BLaER1 (cell line): ENCODE measurements at regions not wholly inside any gene's neighbourhood (a gene's known extent, or its start where the extent isn't known, plus 50 kb on each side); places are given as distances from the start of the nearest gene placed in this dataset.

Experiments
- H3K27ac ChIP-seq: shearing (Covaris generic); formaldehyde crosslinking; 2 replicates; pipeline ENCODE4 v1.8.1; 2022
- H3K27me3 ChIP-seq: shearing (Covaris generic); formaldehyde crosslinking; 2 replicates; pipeline ENCODE4 v1.8.1; 2022
- H3K36me3 ChIP-seq: shearing (Covaris generic); formaldehyde crosslinking; 2 replicates; pipeline ENCODE4 v1.8.1; 2022
- H3K4me1 ChIP-seq: shearing (Covaris generic); formaldehyde crosslinking; 2 replicates; pipeline ENCODE4 v1.8.1; 2022
- H3K4me2 ChIP-seq: shearing (Covaris generic); formaldehyde crosslinking; 2 replicates; pipeline ENCODE4 v1.8.1; 2022
- H3K4me3 ChIP-seq: shearing (Covaris generic); formaldehyde crosslinking; 2 replicates; pipeline ENCODE4 v1.8.1; 2022
- H3K9ac ChIP-seq: shearing (Covaris generic); formaldehyde crosslinking; 2 replicates; pipeline ENCODE4 v1.8.1; 2022
- H3K9me3 ChIP-seq: shearing (Covaris generic); formaldehyde crosslinking; 2 replicates; pipeline ENCODE4 v1.8.1; 2022
- H4K20me1 ChIP-seq: shearing (Covaris generic); formaldehyde crosslinking; 2 replicates; pipeline ENCODE4 v1.8.1; 2022
- Cebpa-rat ChIP-seq: shearing (Covaris generic); IDR thresholded peaks from 2 replicates; pipeline ENCODE4 v1.8.1; 2022

DNA sequence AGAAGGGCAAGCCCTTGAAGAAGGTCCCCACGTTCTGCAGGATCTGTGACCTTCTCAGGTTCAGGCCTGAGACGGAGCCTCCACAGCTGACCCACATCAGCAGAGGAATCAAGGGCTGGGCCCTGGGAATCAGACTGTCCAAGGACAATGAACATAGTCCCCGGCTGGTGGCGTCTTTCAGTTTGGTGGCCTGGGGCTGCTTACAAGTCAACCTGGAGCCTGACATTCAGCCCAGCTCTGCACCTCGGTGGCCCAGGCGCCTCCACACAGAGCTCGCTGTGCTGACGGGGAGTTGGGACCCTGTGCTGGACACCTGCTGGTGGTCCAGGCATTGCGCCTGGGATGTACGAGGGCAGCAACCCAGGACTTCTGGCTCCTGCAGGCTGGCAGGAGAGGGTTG lies 523.5 kb downstream of the TBC1D22A start:
- H3K4me3 ChIP-seq: no peak overlapping the region

GRCh38 chr22:47284822-47285221 lies 522.4 kb downstream of the TBC1D22A start:
- Histone ChIP-seq H3K4me1 (peaks cover 4% of the 10 kb centered on the region; the same call in 1 of the 2 replicates), H3K9me3 (no peaks in the 10 kb centered on the region), H3K27ac (no peak overlapping the region), H4K20me1 (no peaks in the 10 kb centered on the region), H3K36me3 (no peaks in the 10 kb centered on the region), H3K4me2 (no peak overlapping the region), H3K4me3 (no peak overlapping the region), H3K9ac (no peak overlapping the region), H3K27me3 (no peaks in the 10 kb centered on the region)
- no peak for TF ChIP-seq Cebpa-rat

More for the DNA sequence above, 523.5 kb downstream of the TBC1D22A start:
- no peaks in the 10 kb centered on the region for H3K36me3 ChIP-seq
- H3K4me2 ChIP-seq: no peak overlapping the region
- no peaks in the 10 kb centered on the region for H3K27me3 ChIP-seq
- no peaks in the 10 kb centered on the region for H4K20me1 ChIP-seq
- H3K9ac ChIP-seq: no peak overlapping the region
- H3K4me1 ChIP-seq: peaks cover 4% of the 10 kb centered on the region; the same call in 1 of the 2 replicates
- H3K27ac ChIP-seq: no peak overlapping the region
- TF ChIP-seq Cebpa-rat: no peak
- no peaks in the 10 kb centered on the region for H3K9me3 ChIP-seq

GRCh38 chr22:47284360-47284759 lies 521.9 kb downstream of the TBC1D22A start:
- TF ChIP-seq Cebpa-rat: no peak
- no peak overlapping the region for H3K9ac ChIP-seq
- H3K4me1 ChIP-seq: peaks cover 4% of the 10 kb centered on the region; the same call in 1 of the 2 replicates
- H3K36me3 ChIP-seq: no peaks in the 10 kb centered on the region
- H3K27me3 ChIP-seq: no peaks in the 10 kb centered on the region
- no peak overlapping the region for H3K4me2 ChIP-seq
- no peaks in the 10 kb centered on the region for H3K9me3 ChIP-seq
- no peak overlapping the region for H3K27ac ChIP-seq
- H4K20me1 ChIP-seq: no peaks in the 10 kb centered on the region
- no peak overlapping the region for H3K4me3 ChIP-seq

DNA sequence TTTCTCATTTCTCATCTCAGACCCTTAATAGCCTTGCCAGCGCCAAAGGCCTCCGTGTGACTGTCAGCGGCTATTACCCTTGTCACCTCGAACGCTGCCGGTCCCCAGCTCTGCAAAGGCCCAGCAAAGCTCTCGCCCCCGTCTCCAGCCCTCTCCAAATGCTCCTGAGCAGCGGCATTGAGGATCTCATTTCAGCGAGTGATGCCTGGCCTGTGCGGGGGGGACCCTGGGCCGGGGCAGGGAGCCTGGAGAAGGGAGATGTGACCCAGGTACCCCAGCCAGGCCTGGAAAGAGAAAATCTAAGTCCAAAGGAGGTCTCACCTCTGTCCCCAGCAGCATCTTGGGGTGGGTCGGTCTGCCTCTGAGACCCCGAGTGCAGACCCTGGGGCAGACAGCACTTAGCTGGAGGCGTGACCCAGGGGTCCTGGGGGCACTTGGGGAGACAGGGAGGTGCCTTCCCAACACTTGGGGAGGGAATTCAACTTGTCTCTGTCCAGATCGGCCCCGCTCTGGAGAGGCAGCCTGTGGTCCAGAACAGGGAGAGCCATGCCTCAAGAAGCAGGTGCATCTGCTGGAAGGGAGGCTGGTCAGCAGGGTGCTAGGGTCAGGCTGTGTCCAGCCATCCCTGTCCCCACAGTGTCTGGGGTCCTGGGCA lies 521.3 kb downstream of the TBC1D22A start:
- no peaks in the 10 kb centered on the region for H3K27me3 ChIP-seq
- TF ChIP-seq Cebpa-rat: no peak
- H3K27ac ChIP-seq: no peak overlapping the region
- H4K20me1 ChIP-seq: no peaks in the 10 kb centered on the region
- H3K4me3 ChIP-seq: no peak overlapping the region
- no peak overlapping the region for H3K4me2 ChIP-seq
- no peaks in the 10 kb centered on the region for H3K36me3 ChIP-seq
- peaks cover 4% of the 10 kb centered on the region; the same call in 1 of the 2 replicates for H3K4me1 ChIP-seq
- H3K9ac ChIP-seq: no peak overlapping the region
- H3K9me3 ChIP-seq: no peaks in the 10 kb centered on the region

- no peak overlapping the region for H3K4me2 ChIP-seq
- H3K27ac ChIP-seq: no peak overlapping the region
- no peaks in the 10 kb centered on the region for H3K27me3 ChIP-seq
- peaks cover 4% of the 10 kb centered on the region; the same call in 1 of the 2 replicates for H3K4me1 ChIP-seq
- no peaks in the 10 kb centered on the region for H3K36me3 ChIP-seq
- H3K9ac ChIP-seq: no peak overlapping the region
- TF ChIP-seq Cebpa-rat: no peak
- H3K4me3 ChIP-seq: no peak overlapping the region
- H3K9me3 ChIP-seq: no peaks in the 10 kb centered on the region
- H4K20me1 ChIP-seq: no peaks in the 10 kb centered on the region
Measured at GRCh38 chr22:47282851-47283250, 520.4 kb downstream of the TBC1D22A start.

GRCh38 chr22:47282366-47282765 lies 519.9 kb downstream of the TBC1D22A start:
- Histone ChIP-seq H3K27me3 (no peaks in the 10 kb centered on the region), H3K36me3 (no peaks in the 10 kb centered on the region), H3K4me2 (no peak overlapping the region), H3K9me3 (no peaks in the 10 kb centered on the region), H3K9ac (no peak overlapping the region), H4K20me1 (no peaks in the 10 kb centered on the region), H3K4me1 (peaks cover 4% of the 10 kb centered on the region; the same call in 1 of the 2 replicates), H3K27ac (no peak overlapping the region), H3K4me3 (no peak overlapping the region)
- no peak for TF ChIP-seq Cebpa-rat

DNA sequence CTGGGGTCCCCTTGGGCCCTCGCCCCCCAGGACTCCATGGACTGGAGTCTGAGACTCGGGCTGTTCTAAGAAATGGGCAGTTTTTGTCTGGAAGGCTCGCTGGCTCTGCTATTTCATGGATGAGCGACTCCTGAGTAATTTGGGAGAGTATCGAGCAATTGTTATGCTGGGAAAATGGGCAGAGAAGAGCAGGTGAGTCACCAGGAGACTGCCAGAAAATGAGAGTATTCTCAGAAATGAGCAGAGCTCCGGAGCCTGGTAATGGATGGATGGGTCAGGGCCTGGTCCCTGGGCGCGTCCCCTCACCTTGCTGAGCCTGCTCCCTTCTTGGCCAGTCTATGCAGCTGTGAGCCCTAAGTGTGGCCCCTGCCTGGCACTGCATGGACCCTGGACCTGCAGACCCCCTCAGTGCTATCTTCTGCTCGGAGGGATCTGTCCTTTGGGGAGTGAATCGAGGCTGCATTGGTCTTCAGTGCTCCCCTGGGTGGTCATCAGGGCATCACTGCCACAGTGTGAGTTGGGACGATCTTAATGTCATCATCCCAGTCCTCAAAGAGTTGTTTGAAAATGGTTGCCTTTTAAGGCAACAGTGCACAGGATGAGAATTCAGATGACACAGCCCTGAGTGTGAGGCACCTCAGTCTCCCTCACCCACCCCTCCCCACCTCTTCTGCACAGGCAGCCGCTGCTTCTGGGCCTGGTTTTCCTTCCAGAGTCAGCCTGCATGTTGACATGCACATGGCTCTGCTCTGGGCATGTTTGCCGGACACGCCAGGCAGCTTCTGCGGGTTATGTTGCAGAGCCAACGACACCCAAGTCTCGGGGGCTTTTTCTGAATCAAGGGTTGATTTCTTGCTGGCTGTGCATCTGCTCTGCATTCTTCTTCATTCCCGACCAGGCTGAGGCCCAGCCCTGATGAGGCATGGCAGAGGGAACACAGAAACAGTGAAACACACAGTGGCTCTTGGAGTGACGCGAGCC lies 519.0 kb downstream of the TBC1D22A start:
- Histone ChIP-seq H3K9me3 (no peaks in the 10 kb centered on the region), H3K4me1 (no peaks in the 10 kb centered on the region), H4K20me1 (no peaks in the 10 kb centered on the region), H3K9ac (no peak overlapping the region), H3K27ac (no peak overlapping the region), H3K4me2 (no peak overlapping the region), H3K27me3 (no peaks in the 10 kb centered on the region), H3K36me3 (no peaks in the 10 kb centered on the region), H3K4me3 (no peak overlapping the region)
- TF ChIP-seq Cebpa-rat: no peak

GRCh38 chr22:47280301-47280700 lies 517.9 kb downstream of the TBC1D22A start:
- H3K9ac ChIP-seq: no peak overlapping the region
- H4K20me1 ChIP-seq: no peaks in the 10 kb centered on the region
- H3K9me3 ChIP-seq: no peaks in the 10 kb centered on the region
- no peaks in the 10 kb centered on the region for H3K36me3 ChIP-seq
- H3K4me1 ChIP-seq: no peaks in the 10 kb centered on the region
- TF ChIP-seq Cebpa-rat: no peak
- H3K4me3 ChIP-seq: no peak overlapping the region
- H3K4me2 ChIP-seq: no peak overlapping the region
- H3K27ac ChIP-seq: no peak overlapping the region
- no peaks in the 10 kb centered on the region for H3K27me3 ChIP-seq

- TF ChIP-seq Cebpa-rat: no peak
- Histone ChIP-seq H3K4me2 (no peak overlapping the region), H4K20me1 (no peaks in the 10 kb centered on the region), H3K27me3 (no peaks in the 10 kb centered on the region), H3K36me3 (no peaks in the 10 kb centered on the region), H3K9ac (no peak overlapping the region), H3K9me3 (no peaks in the 10 kb centered on the region), H3K4me1 (no peaks in the 10 kb centered on the region), H3K4me3 (no peak overlapping the region), H3K27ac (no peak overlapping the region)
Measured at GRCh38 chr22:47279746-47280145, 517.3 kb downstream of the TBC1D22A start.

GRCh38 chr22:47279337-47279736 lies 516.9 kb downstream of the TBC1D22A start:
- H4K20me1 ChIP-seq: no peaks in the 10 kb centered on the region
- H3K9me3 ChIP-seq: no peaks in the 10 kb centered on the region
- no peaks in the 10 kb centered on the region for H3K4me1 ChIP-seq
- TF ChIP-seq Cebpa-rat: no peak
- H3K27ac ChIP-seq: no peak overlapping the region
- H3K9ac ChIP-seq: no peak overlapping the region
- H3K27me3 ChIP-seq: no peaks in the 10 kb centered on the region
- H3K4me2 ChIP-seq: no peak overlapping the region
- no peaks in the 10 kb centered on the region for H3K36me3 ChIP-seq
- H3K4me3 ChIP-seq: no peak overlapping the region
